Endothelial cell of umbilical vein (primary cell): ENCODE measurements at regions not wholly inside any gene's neighbourhood (a gene's known extent, or its start where the extent isn't known, plus 50 kb on each side); places are given as distances from the start of the nearest gene placed in this dataset.
A peak's percentile ranks its signal among the peaks of the same experiment; 100 is the strongest.

Experiments
- EZH2 ChIP-seq: IDR thresholded peaks from 2 replicates; pipeline ENCODE4 v1.6.1; 2012; ENCODE audit warnings: borderline replicate concordance, low read depth, mild to moderate bottlenecking, moderate library complexity, low read length, inconsistent platforms; ENCODE audit not compliant: severe bottlenecking
- GATA2 ChIP-seq: IDR thresholded peaks from 2 replicates; pipeline ENCODE4 v1.7.0; 2011; ENCODE audit warnings: low read depth, mild to moderate bottlenecking, moderate library complexity, mixed read lengths, low read length; ENCODE audit not compliant: insufficient read length, insufficient read depth
- MYC ChIP-seq: IDR thresholded peaks from one replicate; pipeline ENCODE4 v1.6.1; 2011; ENCODE audit warnings: mild to moderate bottlenecking, low read depth, low read length
- POLR2A ChIP-seq: IDR thresholded peaks from 2 replicates; pipeline ENCODE4 v1.6.1; 2012; ENCODE audit warnings: low read depth, mild to moderate bottlenecking, control low read depth, low read length
- POLR2AphosphoS5 ChIP-seq: IDR thresholded peaks from 2 replicates; pipeline ENCODE4 v1.6.1; 2012; ENCODE audit warnings: low read depth, mild to moderate bottlenecking, control low read depth, low read length, moderate library complexity; ENCODE audit not compliant: insufficient read depth
- TF ChIP-seq, protein P1 (sequence below), 2 donors: IDR thresholded peaks; 1 replicate in 1 of 2; 2 replicates in 1 of 2; pipeline ENCODE4 v1.5.1; 2011; ENCODE audit warnings: low read length in 2 of 2, mild to moderate bottlenecking in 2 of 2, moderate library complexity in 2 of 2, control low read depth in 1 of 2, inconsistent platforms in 1 of 2, low read depth in 1 of 2; ENCODE audit not compliant: insufficient read depth in 1 of 2; ENCODE audit errors: extremely low read depth in 1 of 2

DNA sequence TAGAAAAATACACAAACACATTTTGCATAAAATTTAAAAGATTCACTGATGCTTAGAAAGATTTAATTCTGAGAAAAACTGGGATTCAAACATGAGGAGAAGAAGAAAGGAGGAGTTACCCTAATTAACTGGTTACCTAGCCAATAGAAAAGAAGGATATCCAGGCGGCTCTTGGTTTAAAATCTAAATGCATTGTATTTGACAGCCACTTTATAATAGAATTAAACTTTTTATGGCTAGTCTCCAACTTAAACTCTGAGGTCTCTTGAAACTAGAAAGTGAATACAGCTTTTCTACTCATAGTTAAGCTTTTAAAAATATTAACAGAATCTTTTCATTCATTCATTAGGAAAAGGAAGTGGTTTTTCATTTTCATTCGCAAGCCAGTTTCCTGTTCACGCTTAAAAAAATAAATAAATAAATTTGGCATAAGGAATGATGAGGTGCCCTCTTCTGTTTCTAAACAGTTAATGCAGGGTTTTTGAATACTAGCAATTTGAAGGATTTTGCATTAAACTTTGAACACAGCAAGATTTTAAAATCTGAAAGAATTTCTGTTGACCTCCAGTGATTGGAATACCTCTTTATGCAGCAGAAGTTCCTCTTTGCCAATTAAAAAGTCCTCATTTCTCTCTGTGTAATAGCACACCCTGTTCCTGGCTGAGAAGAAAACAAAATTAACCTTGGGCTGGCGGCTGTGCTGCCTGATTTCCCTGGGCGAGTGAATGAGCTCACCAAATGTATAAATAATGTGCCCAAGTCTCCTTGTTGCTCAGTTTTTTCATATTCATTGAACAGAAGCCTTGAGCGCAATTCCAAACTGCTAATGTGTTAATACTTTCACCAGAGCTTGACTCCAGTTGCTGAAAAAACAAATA lies 105.1 kb downstream of the ZMAT3 start:
- TF ChIP-seq EZH2, result no peak
- TF ChIP-seq, protein P1, sequence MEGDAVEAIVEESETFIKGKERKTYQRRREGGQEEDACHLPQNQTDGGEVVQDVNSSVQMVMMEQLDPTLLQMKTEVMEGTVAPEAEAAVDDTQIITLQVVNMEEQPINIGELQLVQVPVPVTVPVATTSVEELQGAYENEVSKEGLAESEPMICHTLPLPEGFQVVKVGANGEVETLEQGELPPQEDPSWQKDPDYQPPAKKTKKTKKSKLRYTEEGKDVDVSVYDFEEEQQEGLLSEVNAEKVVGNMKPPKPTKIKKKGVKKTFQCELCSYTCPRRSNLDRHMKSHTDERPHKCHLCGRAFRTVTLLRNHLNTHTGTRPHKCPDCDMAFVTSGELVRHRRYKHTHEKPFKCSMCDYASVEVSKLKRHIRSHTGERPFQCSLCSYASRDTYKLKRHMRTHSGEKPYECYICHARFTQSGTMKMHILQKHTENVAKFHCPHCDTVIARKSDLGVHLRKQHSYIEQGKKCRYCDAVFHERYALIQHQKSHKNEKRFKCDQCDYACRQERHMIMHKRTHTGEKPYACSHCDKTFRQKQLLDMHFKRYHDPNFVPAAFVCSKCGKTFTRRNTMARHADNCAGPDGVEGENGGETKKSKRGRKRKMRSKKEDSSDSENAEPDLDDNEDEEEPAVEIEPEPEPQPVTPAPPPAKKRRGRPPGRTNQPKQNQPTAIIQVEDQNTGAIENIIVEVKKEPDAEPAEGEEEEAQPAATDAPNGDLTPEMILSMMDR (IDR thresholded peaks at IDR 0.05; ENCODE audit: extremely low read depth in 1 of 2, insufficient read depth in 1 of 2, low read depth in 1 of 2, low read length in 2 of 2), result peak in 1 of 2 donors; percentile 29
- no peak for TF ChIP-seq GATA2
- no peak for TF ChIP-seq POLR2A
- TF ChIP-seq POLR2AphosphoS5, result no peak
- TF ChIP-seq MYC, result no peak
